Prostate gland (tissue), 2 donors: ENCODE measurements at regions not wholly inside any gene's neighbourhood (a gene's known extent, or its start where the extent isn't known, plus 50 kb on each side); places are given as distances from the start of the nearest gene placed in this dataset.

Experiments used
- CTCF ChIP-seq, 4 experiments: fragments of 200-600 bp in 2 of 4; fragments of 450-650 bp in 2 of 4; sonication (generic) in 2 of 4; IDR thresholded peaks; 1 replicate in 3 of 4; 2 replicates in 1 of 4; pipeline ENCODE4 v1.5.1; 2016 to 2019; ENCODE audit warnings: antibody characterized with exemption in 4 of 4, mild to moderate bottlenecking in 2 of 4, moderate library complexity in 2 of 4
- POLR2A ChIP-seq: fragments of 450-650 bp; IDR thresholded peaks from one replicate; pipeline ENCODE4 v1.6.1; 2016; ENCODE audit warnings: antibody characterized with exemption, mild to moderate bottlenecking
- POLR2AphosphoS5 ChIP-seq: sonication (generic); formaldehyde crosslinking; IDR thresholded peaks from one replicate; pipeline ENCODE4 v1.6.1; 2017; ENCODE audit warnings: antibody characterized with exemption

- TF ChIP-seq POLR2AphosphoS5 (no peak), CTCF (IDR thresholded peaks at IDR 0.05) (no peak), POLR2A (no peak)
Measured at GRCh38 chr2:84281510-84281909, 177.6 kb downstream of the SUCLG1 start.
